GM06990 (cell line): ENCODE measurements at regions not wholly inside any gene's neighbourhood (a gene's known extent, or its start where the extent isn't known, plus 50 kb on each side); places are given as distances from the start of the nearest gene placed in this dataset.

ENCODE experiments used
- DNase-seq: peaks from one replicate; pipeline ENCODE4 v3.0.0-alpha.2; 2011; ENCODE audit not compliant: insufficient read length; ENCODE audit errors: extremely low read depth
- H3K27me3 ChIP-seq: replicated peaks from 2 replicates; pipeline ENCODE4 v1.6.0; 2011; ENCODE audit warnings: low read length; ENCODE audit not compliant: control insufficient read depth, insufficient read depth
- H3K36me3 ChIP-seq: 2 replicates; pipeline ENCODE4 v1.5.1; 2011; ENCODE audit warnings: low read length; ENCODE audit not compliant: control insufficient read depth, insufficient read depth
- H3K4me3 ChIP-seq: replicated peaks from 2 replicates; pipeline ENCODE4 v1.5.1; 2011; ENCODE audit warnings: low read depth, mild to moderate bottlenecking, control low read depth, low read length
- CTCF ChIP-seq: IDR thresholded peaks from 2 replicates; pipeline ENCODE4 v1.5.1; 2011; ENCODE audit warnings: low read length, control low read depth, mild to moderate bottlenecking, inconsistent platforms; ENCODE audit not compliant: insufficient read depth, poor library complexity, severe bottlenecking

- TF ChIP-seq CTCF: no peak
- Histone ChIP-seq H3K36me3 (no peaks in the 10 kb centered on the region), H3K27me3 (no peaks in the 10 kb centered on the region), H3K4me3 (no peak overlapping the region)
- DNase-seq: no peak
These were observed 226.5 kb upstream of the ARL4C start for GRCh38 chr2:234723400-234723799.

GRCh38 chr2:234722176-234722575, 225.3 kb upstream of the ARL4C start:
- Histone ChIP-seq H3K4me3 (no peak overlapping the region), H3K36me3 (no peaks in the 10 kb centered on the region), H3K27me3 (no peaks in the 10 kb centered on the region; the same call in 1 of the 2 replicates)
- no peak for DNase-seq
- TF ChIP-seq CTCF: no peak

DNA sequence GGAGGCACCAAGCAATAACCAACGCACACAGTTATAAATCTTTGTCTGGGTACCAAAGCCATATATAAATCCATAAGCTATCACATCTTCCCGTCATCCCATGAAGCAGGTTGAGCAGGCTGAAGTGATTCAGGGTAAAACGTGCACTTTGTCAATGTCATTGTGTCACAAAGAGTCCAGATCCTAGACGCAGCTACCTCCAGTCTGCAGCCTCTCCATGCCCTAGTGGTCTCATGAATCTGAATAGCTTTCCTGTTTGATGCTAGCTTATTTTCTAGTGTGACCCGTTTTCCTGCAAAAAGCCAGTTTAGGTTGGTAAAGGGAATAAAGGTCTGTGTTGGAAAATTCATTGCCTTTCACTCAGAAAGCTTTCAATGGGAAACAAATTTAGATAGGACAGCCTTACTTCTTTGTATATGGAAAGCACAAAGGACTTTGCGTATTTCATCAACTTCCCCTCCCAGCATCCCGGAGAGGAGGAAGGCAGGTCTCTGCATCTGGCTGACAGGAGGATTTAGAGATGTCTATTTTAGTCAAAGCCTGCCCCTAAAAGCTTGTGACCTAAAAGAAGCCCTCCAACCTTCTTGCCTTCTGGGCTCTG, 222.3 kb upstream of the ARL4C start:
- TF ChIP-seq CTCF: no peak
- Histone ChIP-seq H3K36me3 (no peaks in the 10 kb centered on the region), H3K27me3 (no peaks in the 10 kb centered on the region; the same call in 1 of the 2 replicates), H3K4me3 (no peak overlapping the region)
- no peak for DNase-seq

DNA sequence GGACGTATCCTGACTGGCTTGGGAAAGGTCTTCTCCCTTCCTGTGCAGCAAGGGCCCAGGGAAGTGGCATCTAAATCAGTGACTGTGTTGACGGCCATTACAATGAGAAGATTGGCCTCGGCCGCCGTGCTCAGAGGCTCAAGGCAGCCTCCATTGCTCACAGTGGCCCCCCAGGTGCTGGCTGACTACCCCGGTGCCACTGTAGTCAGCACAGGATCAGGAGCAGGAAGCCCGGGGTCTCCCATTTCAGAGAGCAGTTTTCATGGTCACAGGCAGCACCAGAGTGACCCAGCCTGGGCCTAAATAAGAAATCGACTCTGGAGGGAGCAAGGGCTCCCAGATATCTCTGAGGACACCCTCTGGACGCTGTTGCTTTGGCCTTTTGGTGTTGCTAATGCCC, 219.4 kb upstream of the ARL4C start:
- TF ChIP-seq CTCF: no peak
- no peaks in the 10 kb centered on the region; the same call in 1 of the 2 replicates for H3K27me3 ChIP-seq
- H3K4me3 ChIP-seq: no peak overlapping the region
- no peak for DNase-seq
- H3K36me3 ChIP-seq: no peaks in the 10 kb centered on the region

- Histone ChIP-seq H3K27me3 (no peaks in the 10 kb centered on the region; the same call in 1 of the 2 replicates), H3K36me3 (no peaks in the 10 kb centered on the region), H3K4me3 (no peak overlapping the region)
- TF ChIP-seq CTCF: no peak
- DNase-seq: no peak
These were observed 218.9 kb upstream of the ARL4C start for GRCh38 chr2:234715671-234716250.
